Stimulated activated CD8-positive, alpha-beta memory T cell treated with anti-CD3 and anti-CD28 coated beads, Interleukin-15, amount 100 ng/mL, for 1 hour (primary cell): ENCODE measurements at regions not wholly inside any gene's neighbourhood (a gene's known extent, or its start where the extent isn't known, plus 50 kb on each side); places are given as distances from the start of the nearest gene placed in this dataset.

Experiments
- DNase-seq: peaks from one replicate; pipeline ENCODE4 v3.0.0-alpha.2; 2020; ENCODE audit warnings: low read depth

DNA sequence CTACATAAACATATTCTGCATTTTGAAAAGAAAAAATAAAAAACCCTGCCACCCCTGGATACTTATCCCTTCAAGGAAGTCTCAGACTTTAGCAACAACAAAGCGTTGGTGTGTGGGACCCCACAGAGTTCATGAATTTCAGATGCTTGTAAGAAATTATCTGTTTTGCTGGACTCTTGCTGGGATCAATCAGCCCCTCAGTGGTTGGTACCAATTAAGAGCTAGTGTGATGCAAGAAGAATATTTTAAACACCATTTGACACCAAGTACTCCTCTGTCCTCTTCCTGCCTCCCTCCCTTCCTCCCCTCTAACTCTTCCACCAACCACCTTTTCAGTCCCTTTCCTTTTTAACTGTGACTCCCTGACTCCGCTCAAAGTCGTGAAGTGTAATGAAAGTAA, 51.5 kb downstream of the SST start:
- no peak for DNase-seq

DNA sequence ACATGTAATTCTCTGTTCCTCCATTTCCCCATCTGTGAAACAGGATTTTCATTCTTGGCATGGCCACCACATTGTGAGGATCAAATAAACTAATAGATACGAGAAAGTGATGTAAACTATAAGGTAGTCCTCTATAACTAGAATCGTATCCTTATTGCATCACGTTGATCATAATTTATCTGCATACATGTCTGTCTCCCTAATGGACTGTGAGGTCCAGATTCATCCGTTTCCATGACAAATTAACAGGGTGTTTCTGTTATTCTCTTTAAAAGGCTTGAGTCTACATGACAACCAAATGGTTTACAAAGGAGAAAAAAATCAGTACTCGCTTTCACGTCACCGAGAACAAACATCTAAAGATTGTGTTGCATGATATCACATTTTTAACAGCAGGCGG, 53.0 kb downstream of the SST start:
- no peak for DNase-seq

DNA sequence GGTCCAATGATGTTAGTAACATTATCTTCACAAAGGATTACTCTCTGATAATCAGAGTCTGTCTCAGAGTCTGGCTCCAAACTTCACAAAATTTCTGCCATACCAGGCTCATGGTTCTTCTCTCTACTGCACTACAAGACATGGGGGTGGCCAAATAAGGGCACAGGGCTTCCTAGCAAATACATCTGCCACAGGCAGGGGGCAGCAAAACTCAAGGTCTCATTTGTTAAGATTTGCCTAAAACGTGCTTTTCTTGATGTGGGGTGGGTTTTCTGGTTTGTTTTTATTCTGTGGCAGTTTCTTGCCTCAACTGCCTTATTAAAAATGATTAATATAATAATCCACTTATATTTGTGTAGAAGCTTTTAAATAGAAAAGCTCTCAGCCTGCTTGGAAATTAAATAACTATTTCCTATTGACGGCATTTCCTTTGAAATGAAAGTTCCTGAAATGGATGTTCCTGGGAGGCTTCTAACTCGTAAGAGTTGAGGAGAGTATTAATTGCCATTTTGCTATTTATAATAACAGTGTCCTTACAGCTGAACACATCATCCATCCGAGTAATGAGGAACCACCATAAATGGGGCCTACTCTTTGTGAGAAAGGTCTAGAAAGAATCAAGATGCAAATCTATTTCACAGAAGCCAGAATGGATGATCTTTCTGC, 53.8 kb downstream of the SST start:
- DNase-seq, result peak; percentile 12

DNA sequence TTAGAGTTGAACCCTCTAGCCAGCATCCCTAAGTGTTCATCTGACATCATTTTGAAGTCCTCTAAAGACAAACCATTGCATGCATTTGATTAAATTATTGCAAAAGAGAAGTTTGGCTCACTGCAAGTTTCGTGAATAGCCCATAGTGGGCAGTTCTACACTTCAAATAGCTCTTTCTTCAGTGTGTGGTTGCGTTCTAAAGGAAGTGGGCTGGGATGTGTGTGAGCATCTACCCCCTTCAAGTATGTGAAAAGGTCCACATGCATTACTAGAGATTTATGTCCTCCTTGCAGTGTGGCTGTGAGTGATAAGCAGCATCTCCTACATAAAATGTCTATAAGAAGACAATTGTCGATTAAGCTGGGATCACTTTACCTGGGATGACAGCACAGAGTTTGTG, 54.6 kb downstream of the SST start:
- no peak for DNase-seq

DNA sequence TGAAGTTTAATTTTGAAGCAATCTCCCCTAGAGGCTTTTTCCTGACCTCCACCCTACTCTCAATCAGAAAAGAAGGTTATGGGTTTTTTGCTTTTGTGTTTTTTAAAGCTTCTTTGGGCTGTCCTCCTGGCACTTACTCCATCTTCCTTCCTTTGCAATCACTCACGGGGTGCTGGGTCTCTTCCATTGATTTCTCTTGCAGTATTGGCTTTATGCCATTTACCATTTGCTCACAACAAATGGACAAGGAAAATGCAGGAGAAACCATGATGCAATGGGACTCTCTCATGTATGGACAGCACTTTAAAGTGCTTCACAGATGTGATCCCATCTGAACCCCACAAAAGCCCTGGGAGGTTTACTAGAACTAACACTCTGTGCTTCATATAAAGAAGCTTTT, 57.5 kb downstream of the SST start:
- DNase-seq, result no peak

DNA sequence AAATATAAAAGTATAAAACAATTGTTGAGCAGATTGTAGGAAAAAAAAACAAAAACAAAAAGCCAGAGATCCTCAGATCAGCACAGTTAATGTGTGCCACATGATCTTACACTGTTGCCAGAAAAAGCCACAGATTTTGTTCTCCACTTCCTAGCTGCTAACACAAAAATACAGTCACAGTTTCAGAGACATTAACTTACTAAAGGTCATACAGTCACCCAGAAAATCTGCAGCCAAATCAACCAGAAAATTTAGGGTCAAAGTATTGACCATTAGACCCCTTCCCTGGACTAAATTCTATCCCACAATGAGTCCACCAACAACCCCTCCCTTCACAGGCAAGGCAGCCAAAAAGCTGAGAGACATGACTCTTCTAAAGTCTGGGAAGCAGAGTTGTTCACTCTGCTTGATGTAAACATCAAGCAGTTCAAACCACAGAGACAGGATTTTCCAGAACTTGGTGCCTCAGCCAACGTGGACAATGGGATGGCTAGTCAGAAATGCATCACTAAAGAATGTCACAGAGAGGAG, 59.1 kb downstream of the SST start:
- no peak for DNase-seq

DNA sequence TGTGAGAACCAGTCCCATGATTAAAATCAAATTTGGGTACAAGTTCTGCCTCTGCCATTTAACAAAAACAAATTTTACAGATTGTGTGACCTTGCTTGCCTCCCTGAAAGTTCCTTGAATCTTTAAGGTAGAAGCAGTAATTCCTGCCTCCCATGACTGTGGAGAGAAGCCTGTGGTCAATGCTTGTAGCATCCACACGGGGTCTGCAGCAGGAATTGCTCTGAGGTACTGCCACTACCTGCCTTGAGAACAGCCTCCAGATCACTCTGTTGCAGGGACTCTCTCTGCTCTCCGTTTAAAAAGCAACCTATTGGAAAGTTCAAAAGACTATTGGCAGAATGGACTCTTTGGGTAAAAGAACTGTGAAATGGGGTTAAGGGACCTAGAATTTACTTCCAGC, 75.9 kb downstream of the SST start:
- no peak for DNase-seq

DNA sequence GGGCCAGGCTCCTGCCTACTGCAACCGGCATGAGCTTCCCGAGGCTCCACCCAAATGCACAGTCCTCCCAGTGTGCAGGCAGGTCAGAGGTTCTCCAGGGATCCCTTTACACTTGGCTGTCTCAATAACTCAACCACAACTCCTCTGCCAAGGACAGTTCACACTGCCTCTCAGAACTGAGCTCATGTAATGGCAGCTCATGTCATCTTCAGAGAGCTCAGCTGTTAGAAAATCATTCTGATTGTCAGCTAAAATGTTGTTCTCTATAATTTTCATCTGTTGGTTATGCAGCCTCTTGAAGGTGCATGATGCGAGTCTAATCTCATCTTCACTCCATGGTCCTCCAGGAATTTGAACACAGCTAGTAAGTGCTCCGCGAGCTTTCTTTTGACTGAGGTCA, 76.7 kb downstream of the SST start:
- no peak for DNase-seq

DNA sequence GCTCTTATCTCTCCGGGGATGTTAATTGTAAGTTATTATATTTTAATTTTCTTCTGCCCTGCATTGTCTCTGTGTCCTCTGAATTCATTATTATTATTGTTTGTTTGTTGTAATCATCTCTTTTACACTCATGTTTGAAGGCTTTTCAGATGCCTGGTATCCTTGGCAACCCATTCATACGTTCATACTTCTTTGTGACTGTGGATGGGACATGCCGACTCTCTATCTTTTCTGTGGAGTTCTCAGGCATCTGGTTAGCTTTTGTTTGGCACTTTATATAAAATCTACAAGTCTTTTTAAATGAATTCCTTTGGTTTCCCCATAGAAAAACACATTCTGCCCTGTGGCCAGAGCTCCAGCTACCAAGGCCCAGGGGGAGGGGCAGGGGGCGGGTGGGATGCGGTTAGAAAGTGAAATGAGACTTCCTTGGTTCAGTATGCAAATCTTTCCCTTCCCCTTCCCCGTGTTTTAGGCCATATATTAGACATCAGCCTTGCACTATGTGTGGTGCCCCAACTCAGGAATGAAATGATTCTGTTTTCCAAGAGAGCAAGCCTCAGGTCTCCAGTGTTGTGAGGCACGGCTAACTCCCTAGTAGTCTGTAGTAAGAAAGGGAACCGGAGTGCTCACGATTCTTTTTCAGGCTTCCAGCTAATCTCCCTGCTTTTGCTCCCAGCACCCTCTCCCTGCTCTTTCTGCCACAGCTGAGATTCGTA, 79.2 kb downstream of the SST start:
- no peak for DNase-seq

DNA sequence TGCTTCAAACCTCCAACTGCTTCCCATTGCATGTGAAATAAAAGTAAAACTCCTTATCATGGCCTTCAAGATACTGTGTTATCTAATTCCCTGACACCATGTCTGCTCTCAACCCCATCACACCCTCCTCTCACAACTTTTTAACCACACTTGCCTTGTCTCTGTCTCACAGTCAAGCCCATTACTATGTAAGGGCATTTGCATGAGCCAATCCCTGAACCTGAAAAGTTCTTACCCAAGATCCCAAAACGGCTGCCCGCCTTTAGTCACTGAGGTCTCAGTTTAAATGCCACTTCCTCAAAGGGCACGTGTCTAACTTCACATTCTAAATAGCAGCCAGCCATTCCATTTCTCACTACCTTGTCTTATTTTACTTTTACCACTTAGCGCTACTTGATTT, 83.1 kb downstream of the SST start:
- DNase-seq, result no peak

DNA sequence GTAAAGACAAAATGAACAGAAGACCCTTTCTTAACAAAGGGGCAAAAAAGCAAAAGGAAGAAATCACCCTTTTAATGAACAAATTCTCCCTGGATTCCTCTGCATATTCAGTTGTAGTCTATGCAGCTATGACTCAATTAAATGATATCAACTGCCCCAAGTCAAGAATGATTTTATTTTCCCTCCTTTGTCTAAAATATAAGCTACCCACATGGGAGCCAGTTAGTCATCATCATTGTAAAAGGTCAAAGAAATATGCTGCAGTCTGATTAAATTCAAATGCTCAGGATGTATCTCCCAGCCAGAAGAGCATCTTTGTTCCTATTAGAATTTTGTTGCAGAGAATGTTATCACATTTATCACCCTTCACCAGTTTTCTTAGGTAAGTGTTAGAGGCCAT, 84.0 kb downstream of the SST start:
- no peak for DNase-seq

DNA sequence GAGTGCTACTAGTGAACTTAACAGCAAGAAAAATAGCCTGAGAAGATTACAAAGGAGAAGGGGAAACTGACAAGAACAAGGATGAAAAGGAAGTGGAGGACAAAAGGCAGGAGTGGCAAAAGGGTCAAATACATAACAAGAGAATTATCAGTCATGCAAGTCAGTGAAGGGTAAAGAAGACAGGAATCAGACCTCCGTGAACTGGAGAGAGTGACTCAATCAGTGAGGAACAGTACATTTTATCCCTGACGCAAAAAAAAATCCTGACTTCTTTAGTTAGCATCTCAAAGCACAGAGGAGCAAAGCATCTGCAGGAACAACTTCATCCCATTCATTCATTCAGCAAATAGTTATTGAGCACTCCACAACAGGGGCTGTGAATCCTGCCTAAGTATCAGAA, 97.8 kb downstream of the SST start:
- DNase-seq, result no peak

DNA sequence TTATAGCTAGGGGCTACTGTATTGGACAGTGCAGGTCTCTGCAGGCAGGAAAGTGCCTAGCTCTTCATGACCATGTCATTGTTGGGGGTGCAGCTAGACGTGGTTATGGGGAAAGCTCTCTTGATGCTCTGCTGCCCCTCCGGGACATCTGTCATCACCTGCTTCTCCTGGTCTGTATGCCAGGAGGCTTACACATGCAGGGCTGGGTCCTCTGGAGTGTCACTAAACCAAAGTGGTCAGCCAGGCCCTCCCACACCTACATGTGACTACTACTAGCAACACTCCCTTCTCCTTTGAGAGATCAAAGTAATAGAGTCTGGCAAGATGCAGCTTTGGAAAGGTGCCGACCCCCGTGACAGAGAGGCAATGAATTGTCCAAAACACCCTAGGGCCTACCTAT, 98.5 kb downstream of the SST start:
- no peak for DNase-seq

DNA sequence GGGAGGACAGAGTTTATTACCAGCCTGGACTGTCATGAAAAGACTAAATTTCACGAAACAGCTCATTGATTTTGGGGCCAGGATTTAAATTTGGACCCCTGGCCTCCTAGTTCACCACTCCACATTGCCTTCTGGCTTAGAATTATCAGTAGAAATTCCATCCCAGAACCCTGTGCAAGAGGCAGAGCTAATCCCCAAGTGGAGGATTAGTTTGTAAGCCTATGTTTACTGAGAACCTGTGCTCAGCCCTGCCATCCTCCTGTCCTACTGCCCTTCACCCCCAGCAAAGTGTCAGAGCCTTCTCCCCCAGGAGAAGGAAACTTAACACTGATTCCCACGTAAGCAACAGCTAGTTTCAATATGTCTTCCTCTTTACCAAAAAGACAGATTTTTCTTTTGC, 99.4 kb downstream of the SST start:
- DNase-seq, result no peak

DNA sequence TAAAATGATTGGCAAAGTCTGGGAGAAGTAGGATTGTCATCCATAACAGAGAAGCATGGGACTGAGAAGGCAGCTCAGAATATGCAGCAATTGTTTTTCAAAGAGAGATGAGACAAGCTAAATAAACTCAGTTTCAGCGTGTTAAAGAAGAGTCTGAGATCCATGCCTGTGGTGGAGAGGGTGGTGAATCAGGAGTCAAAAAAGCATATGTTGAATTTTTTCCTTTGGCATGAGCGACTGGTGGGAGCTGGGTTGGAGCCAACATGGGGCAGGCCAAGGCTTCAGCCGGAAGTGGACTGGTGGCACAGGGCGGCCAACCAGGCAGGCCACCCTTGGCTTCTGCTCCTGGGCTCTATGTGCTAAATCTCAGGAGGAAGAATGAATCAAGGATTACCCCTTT, 102.0 kb downstream of the SST start:
- no peak for DNase-seq

DNA sequence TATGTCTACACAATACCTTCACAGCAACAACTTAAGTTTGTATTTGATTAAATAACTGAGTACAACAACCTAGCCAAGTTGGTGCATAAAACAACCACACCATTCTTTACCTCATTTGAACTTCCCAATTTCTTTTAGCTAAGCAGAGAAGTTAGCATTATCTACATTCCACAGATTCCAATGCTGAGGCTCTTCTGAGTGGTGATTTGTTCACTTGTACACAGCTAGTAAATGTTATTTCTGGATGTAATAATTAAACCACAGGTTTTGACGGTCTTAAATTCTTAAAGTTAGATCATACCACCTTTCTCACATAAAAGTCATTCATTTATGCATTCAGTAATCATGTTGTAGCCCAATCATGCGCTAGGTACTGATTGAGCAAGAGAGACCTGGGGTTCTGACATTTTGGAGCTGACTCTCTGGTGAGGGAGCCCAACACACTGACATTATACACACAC, 102.5 kb downstream of the SST start:
- DNase-seq, result no peak

DNA sequence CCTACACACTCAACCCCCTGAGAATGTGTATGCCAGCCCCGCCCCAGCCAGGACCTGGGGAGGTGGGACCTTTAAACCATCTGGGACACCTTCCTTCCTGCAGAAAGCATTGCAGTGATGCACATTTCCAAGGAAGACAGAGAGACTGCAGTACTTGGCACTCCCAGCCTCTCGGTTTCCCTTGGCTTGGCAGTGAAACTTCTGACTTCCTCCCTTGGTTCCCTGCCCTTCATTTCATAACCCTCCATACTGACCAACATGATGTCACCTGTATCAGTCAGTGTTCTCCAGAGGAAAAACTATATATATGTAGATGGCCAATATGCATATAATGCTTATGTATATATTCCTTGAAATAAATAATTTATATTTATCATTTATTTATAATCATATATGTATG, 103.2 kb downstream of the SST start:
- DNase-seq, result no peak

DNA sequence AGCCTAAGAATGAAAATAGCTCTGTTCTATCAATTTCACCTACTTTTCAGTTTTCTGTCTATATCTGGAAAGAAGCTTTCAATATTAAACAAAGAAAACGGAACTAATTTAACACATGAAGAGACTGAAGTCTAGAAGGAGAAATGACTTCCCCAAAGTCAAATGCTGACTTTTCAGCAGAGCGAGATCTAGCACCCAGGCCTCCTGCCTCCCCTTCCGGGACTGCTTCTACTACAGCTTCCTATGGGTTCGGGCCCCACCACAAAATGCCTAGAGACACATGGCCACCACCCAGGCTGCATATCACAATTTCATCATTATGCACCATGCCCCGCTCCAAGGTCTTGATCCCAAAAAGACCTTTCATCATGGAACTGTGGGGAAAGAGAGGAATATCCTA, 104.5 kb downstream of the SST start:
- DNase-seq, result no peak

DNA sequence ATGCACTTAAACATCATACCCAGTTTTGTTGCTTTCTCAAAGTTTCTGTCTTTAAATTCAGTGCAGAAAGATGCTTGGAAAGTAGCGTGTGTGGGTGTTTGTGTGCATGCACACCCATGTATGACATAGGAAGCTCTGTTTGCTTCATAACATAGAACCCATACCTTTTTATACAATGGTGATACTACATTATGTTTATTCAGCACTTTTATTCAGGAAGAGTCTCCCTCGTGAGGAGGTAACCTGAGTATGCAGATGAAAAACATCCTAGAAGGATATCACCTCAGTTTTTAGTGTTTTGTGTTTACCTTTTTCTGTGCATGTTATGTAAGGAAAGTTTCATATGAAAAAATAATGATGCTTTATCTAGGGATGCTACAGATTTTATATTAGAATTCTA, 111.2 kb downstream of the SST start:
- DNase-seq, result no peak

DNA sequence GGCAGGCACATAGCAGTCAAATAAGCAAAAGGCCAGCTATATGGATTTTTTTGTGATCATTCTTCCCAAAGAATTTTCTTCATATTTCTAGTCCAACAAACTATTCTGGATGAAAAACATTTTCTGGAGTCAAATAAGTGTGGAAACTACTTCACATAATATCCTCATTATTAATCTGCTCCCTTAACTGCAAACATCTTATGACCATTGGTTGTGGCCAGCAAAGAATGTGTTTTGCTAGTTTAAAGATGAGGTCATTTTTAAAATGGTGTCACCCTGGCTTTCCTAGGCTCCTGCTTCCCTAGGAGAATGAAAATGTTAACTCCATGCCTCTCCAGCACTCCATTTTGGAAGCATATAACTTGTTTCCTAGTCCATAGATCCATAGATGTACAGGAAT, 118.8 kb downstream of the SST start:
- no peak for DNase-seq

DNA sequence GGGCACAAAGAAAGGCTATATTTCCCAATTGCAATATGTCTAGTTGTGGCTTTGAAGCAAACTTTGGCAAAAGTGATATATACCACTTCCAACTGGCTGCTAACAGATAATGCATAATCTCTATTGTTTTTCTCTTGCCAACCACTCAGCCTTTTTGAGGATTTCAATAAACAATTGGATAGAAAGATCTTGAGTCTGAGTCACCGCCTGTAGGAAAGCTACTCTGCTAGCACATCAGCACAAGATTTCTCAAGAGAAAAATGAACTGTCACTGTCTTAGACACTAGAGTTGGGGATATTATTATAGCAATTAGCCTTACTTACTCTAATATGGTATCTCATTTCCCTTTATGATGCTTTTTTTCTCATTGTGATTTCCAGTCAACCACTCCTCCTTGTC, 119.7 kb downstream of the SST start:
- no peak for DNase-seq

DNA sequence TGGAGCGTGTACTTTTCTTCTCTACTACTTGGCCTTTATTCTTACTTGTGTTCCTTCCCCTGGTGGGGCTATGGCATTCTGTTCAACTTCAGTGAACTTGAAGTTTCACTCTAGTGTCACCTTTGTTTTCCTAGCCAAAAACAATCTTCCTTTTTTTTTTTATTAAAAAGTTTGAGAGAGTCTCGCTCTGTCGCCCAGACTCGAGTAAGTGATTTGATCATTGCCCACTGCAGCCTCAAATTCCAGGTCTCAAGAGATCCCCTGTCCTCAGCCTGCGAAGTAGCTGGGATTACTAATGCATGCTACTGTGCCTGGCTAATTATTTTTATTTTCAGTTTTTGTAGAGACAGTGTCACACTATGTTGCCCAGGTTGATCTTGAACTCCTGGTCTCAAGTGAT, 124.8 kb downstream of the SST start:
- no peak for DNase-seq

DNA sequence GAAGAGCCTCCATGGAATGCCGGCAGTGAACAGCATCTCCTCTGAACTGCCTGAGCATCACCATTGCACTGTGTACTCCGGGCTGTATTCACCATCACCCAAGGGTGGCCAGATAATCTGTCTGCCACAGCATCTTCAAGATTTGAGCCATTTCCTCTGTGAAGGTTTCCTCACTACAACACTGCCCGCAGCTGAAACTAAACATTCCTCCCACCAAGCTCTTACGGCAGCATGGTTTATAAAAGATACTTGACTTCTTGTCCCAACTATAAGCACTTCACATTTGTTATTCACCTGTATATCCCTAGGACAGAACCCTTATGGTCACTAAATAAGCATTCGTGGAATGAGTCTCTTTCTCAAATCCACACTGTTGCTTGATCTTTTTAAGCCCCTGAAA, 125.9 kb downstream of the SST start:
- no peak for DNase-seq

DNA sequence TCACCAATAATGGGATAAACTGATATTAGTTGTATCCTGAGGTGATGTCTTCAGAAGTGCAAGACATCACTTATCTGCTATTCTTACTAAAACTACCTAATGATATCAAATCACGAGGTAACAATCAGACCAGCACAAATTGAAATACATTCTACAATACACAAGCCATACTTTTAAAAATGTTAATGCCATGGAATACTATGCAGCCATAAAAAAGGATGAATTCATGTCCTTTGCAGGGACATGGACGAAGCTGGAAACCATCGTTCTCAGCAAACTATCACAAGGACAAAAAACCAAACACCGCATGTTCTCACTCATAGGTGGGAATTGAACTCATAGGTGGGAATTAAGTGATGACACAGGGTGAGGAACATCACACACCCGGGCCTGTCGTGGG, 129.3 kb downstream of the SST start:
- DNase-seq, result no peak
